K562 (cell line): ENCODE measurements at regions not wholly inside any gene's neighbourhood (a gene's known extent, or its start where the extent isn't known, plus 50 kb on each side); places are given as distances from the start of the nearest gene placed in this dataset.

ENCODE experiments used
- CHD2 ChIP-seq: IDR thresholded peaks from 2 replicates; pipeline ENCODE4 v1.6.1; 2011; ENCODE audit warnings: low read depth, low read length
- CREB3 ChIP-seq: fragments of 450-650 bp; conservative IDR thresholded peaks from 2 replicates; pipeline ENCODE4 v1.6.1; 2016; ENCODE audit warnings: missing genetic modification characterization, low read depth, mild to moderate bottlenecking, missing compliant biosample characterization, moderate library complexity
- CREB5 ChIP-seq: fragments of 250-450 bp; sonication (Bioruptor Pico); IDR thresholded peaks from 2 replicates; pipeline ENCODE4 v1.5.0; 2020; ENCODE audit warnings: mild to moderate bottlenecking
- ELF4 ChIP-seq: fragments of 450-650 bp; formaldehyde crosslinking; IDR thresholded peaks from 2 replicates; pipeline ENCODE4 v1.4.0; 2022; ENCODE audit warnings: missing genetic modification characterization
- GTF2A2 ChIP-seq: IDR thresholded peaks from 2 replicates; pipeline ENCODE4 v1.6.1; 2016; ENCODE audit warnings: mild to moderate bottlenecking, missing genetic modification characterization, missing compliant biosample characterization
- KDM2B ChIP-seq: fragments of 250-450 bp; sonication (Bioruptor Pico); IDR thresholded peaks from 2 replicates; pipeline ENCODE4 v1.8.0; 2021; ENCODE audit warnings: mild to moderate bottlenecking, moderate library complexity
- LARP7 ChIP-seq: fragments of 450-650 bp; IDR thresholded peaks from 2 replicates; pipeline ENCODE4 v1.6.1; 2016
- PRPF4 ChIP-seq: fragments of 200-400 bp; formaldehyde crosslinking; IDR thresholded peaks from one replicate; pipeline ENCODE4 v1.6.1; 2017; ENCODE audit warnings: low read length, low read depth, mild to moderate bottlenecking; ENCODE audit not compliant: insufficient read depth, poor library complexity, severe bottlenecking
- TF ChIP-seq, protein P1 (sequence below), 2 experiments: fragments of 150-350 bp in 1 of 2; IDR thresholded peaks; 2 replicates each; pipeline ENCODE4 v1.6.1; 2012 to 2016; ENCODE audit warnings: low read depth in 2 of 2, low read length in 2 of 2, mild to moderate bottlenecking in 1 of 2, moderate library complexity in 1 of 2

DNA sequence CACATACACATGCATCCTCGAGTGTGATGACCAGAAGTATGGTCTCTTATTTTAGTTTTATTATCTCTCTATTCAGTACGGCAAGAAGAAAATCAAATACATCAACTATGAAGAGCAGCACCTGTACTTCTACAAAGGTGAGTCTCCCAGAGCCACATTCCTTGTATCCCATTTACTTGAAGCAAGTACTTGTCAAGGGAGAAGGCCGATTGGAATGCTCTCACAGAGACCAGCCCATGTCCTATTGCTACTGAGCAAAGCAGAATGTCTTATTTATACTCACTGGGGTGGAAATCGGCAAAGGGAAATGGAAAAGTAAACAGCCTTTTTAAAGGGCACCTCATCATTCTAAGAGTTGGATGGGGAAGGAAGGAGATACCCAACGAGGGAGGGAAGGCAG is 72.6 kb upstream of the OR5AK2 start (continued):
- TF ChIP-seq CREB5 (CRISPR knock-in tag) (no peak), PRPF4 (no peak), LARP7 (no peak), ELF4 (CRISPR knock-in tag) (no peak), CHD2 (no peak), CREB3 (no peak), KDM2B (CRISPR knock-in tag) (no peak), GTF2A2 (tag) (no peak)
- TF ChIP-seq, protein P1, sequence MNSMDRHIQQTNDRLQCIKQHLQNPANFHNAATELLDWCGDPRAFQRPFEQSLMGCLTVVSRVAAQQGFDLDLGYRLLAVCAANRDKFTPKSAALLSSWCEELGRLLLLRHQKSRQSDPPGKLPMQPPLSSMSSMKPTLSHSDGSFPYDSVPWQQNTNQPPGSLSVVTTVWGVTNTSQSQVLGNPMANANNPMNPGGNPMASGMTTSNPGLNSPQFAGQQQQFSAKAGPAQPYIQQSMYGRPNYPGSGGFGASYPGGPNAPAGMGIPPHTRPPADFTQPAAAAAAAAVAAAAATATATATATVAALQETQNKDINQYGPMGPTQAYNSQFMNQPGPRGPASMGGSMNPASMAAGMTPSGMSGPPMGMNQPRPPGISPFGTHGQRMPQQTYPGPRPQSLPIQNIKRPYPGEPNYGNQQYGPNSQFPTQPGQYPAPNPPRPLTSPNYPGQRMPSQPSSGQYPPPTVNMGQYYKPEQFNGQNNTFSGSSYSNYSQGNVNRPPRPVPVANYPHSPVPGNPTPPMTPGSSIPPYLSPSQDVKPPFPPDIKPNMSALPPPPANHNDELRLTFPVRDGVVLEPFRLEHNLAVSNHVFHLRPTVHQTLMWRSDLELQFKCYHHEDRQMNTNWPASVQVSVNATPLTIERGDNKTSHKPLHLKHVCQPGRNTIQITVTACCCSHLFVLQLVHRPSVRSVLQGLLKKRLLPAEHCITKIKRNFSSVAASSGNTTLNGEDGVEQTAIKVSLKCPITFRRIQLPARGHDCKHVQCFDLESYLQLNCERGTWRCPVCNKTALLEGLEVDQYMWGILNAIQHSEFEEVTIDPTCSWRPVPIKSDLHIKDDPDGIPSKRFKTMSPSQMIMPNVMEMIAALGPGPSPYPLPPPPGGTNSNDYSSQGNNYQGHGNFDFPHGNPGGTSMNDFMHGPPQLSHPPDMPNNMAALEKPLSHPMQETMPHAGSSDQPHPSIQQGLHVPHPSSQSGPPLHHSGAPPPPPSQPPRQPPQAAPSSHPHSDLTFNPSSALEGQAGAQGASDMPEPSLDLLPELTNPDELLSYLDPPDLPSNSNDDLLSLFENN (IDR thresholded peaks at IDR 0.05; ENCODE audit: low read depth in 2 of 2, low read length in 2 of 2), result no peak
- TF ChIP-seq, all 486 proteins: peak for 0
